WTC11 (cell line): ENCODE measurements at regions not wholly inside any gene's neighbourhood (a gene's known extent, or its start where the extent isn't known, plus 50 kb on each side); places are given as distances from the start of the nearest gene placed in this dataset.

ENCODE experiments used
- ATAC-seq: fragments of 200-7000 bp; cut with Tn5 transposase; 2 replicates; pipeline ENCODE4 v1.10.0; 2021; ENCODE audit warnings: mild to moderate bottlenecking, moderate library complexity
- CTCF ChIA-PET: fragments of 300-600 bp; sonication (Branson Sonifier 250); formaldehyde crosslinking; loops from one replicate; lab custom pipeline; 2021; ENCODE audit warnings: antibody characterized with exemption; lab: Charles Lee
- POLR2A ChIA-PET: fragments of 350-600 bp; sonication (Branson Sonifier 250); formaldehyde crosslinking; loops from one replicate; lab custom pipeline; 2021; ENCODE audit warnings: antibody characterized with exemption; lab: Charles Lee
- DNase-seq: peaks from one replicate; pipeline ENCODE4 v3.0.0; 2021; ENCODE audit warnings: low spot score
- H3K27ac Mint-ChIP-seq: 2 replicates; pipeline ENCODE4 v1.8.0; 2021; ENCODE audit warnings: mixed read lengths
- H3K27me3 Mint-ChIP-seq: 2 replicates; pipeline ENCODE4 v1.8.0; 2021; ENCODE audit warnings: low read depth, mild to moderate bottlenecking, moderate library complexity, mixed read lengths
- H3K36me3 Mint-ChIP-seq: 2 replicates; pipeline ENCODE4 v1.8.0; 2021; ENCODE audit warnings: mixed read lengths
- H3K4me1 Mint-ChIP-seq: 2 replicates; pipeline ENCODE4 v1.8.0; 2022; ENCODE audit warnings: mixed read lengths
- H3K4me3 Mint-ChIP-seq: 2 replicates; pipeline ENCODE4 v1.8.0; 2021; ENCODE audit warnings: mild to moderate bottlenecking, moderate library complexity, mixed read lengths
- H3K9me3 Mint-ChIP-seq: 2 replicates; pipeline ENCODE4 v1.8.0; 2021; ENCODE audit warnings: mixed read lengths
- CREB1 ChIP-seq: sonication (generic); formaldehyde crosslinking; IDR thresholded peaks from 2 replicates; pipeline ENCODE4 v1.8.0; 2023; ENCODE audit warnings: mild to moderate bottlenecking, missing genetic modification reagents
- CREM ChIP-seq: sonication (generic); formaldehyde crosslinking; IDR thresholded peaks from 2 replicates; pipeline ENCODE4 v1.8.1; 2022; ENCODE audit warnings: mild to moderate bottlenecking, missing genetic modification reagents, moderate library complexity
- NFE2L1 ChIP-seq: sonication (generic); formaldehyde crosslinking; IDR thresholded peaks from 2 replicates; pipeline ENCODE4 v1.8.1; 2023; ENCODE audit warnings: missing genetic modification reagents
- NFYB ChIP-seq: sonication (generic); formaldehyde crosslinking; conservative IDR thresholded peaks from 2 replicates; pipeline ENCODE4 v1.8.0; 2022; ENCODE audit warnings: low read depth, missing genetic modification reagents
- RORB ChIP-seq: fragments of 250-450 bp; sonication (Bioruptor Pico); IDR thresholded peaks from 2 replicates; pipeline ENCODE4 v1.9.0; 2021; ENCODE audit warnings: mild to moderate bottlenecking
- SMAD4 ChIP-seq: sonication (generic); formaldehyde crosslinking; IDR thresholded peaks from 2 replicates; pipeline ENCODE4 v1.8.0; 2022; ENCODE audit warnings: mild to moderate bottlenecking, missing genetic modification reagents
- TCF7 ChIP-seq: sonication (generic); formaldehyde crosslinking; IDR thresholded peaks from 2 replicates; pipeline ENCODE4 v1.8.0; 2022; ENCODE audit warnings: mild to moderate bottlenecking, low read depth, missing genetic modification reagents, moderate library complexity
- TEAD4 ChIP-seq: sonication (generic); formaldehyde crosslinking; IDR thresholded peaks from 2 replicates; pipeline ENCODE4 v1.8.0; 2022; ENCODE audit warnings: mild to moderate bottlenecking, missing genetic modification reagents
- ZBTB21 ChIP-seq: sonication (generic); formaldehyde crosslinking; IDR thresholded peaks from 2 replicates; pipeline ENCODE4 v1.8.1; 2023; ENCODE audit warnings: mild to moderate bottlenecking, missing genetic modification reagents, borderline replicate concordance
- ZNF416 ChIP-seq: fragments of 250-450 bp; sonication (Bioruptor Pico); IDR thresholded peaks from 2 replicates; pipeline ENCODE4 v1.9.0; 2021; ENCODE audit warnings: mild to moderate bottlenecking, inconsistent platforms
- ZNF423 ChIP-seq: fragments of 250-450 bp; sonication (Bioruptor Pico); IDR thresholded peaks from 2 replicates; pipeline ENCODE4 v2.1.2; 2022; ENCODE audit warnings: mild to moderate bottlenecking, moderate library complexity
- TF ChIP-seq, protein P1 (sequence below): sonication (generic); formaldehyde crosslinking; IDR thresholded peaks from 2 replicates; pipeline ENCODE4 v1.8.1; 2023; ENCODE audit warnings: mild to moderate bottlenecking, moderate library complexity, missing genetic modification reagents
- TF ChIP-seq, protein P2 (sequence below): sonication (generic); formaldehyde crosslinking; IDR thresholded peaks from 2 replicates; pipeline ENCODE4 v1.8.1; 2022; ENCODE audit warnings: missing genetic modification reagents, borderline replicate concordance
- TF ChIP-seq, protein P3 (sequence below): sonication (generic); formaldehyde crosslinking; IDR thresholded peaks from 2 replicates; pipeline ENCODE4 v1.8.0; 2022; ENCODE audit warnings: missing genetic modification reagents
- TF ChIP-seq, protein P4 (sequence below): fragments of 200-600 bp; IDR thresholded peaks from 2 replicates; pipeline ENCODE4 v1.8.0; 2022; ENCODE audit warnings: antibody characterized with exemption
- TF ChIP-seq, protein P5 (sequence below): sonication (generic); formaldehyde crosslinking; IDR thresholded peaks from 2 replicates; pipeline ENCODE4 v1.8.1; 2023; ENCODE audit warnings: mild to moderate bottlenecking, missing genetic modification reagents, moderate library complexity

DNA sequence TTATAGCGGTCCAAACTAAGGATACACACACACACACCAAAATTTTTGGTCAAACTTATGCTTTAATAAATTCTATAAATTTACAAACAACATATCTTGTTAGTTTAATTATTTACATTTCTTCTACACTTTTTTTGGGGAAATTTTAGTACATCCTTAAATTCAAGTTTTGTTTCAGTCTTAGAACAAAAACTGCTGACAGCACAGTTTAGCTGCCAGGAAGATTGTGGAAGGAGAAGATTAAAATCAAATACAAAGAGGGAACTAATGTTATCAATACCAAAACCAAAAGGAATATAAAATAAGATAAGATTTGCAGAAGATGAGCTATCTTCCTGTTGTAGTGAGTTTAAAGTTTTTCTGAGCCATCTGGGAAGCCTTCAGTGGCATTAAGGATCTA, 368.8 kb downstream of the AASDHPPT start:
- H3K27me3 Mint-ChIP-seq, result no peaks in the 10 kb centered on the region
- CTCF ChIA-PET, result interaction anchor here (1.5 kb wide), 1 partner anchor 106 kb away, joined by 5 read pairs; no protein-coding TSS in a partner anchor

DNA sequence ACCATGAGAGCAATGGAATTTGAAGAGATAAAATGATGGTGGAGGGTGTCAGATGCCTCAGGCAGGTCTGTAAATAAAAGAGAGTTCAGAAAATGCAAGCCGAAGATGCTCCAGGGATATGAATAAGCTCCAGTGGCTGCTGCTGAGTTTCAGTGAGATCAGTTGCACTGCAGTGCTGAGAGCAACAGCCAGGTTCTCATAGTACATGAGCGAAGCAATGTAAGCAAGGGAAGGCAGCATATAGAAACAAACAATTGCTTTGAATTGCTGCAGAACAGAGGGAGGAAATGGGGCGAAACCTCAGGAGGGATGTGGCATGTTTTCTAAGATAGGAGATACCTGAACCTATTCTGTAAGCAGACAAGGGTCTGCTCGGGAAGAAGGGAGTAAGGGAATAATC, 369.5 kb downstream of the AASDHPPT start:
- Mint-ChIP-seq H3K4me3 (no peak overlapping the region), H3K27ac (no peak overlapping the region), H3K36me3 (no peaks in the 10 kb centered on the region), H3K27me3 (no peaks in the 10 kb centered on the region), H3K9me3 (no peaks in the 10 kb centered on the region), H3K4me1 (peaks cover 8% of the 10 kb centered on the region)
- TF ChIP-seq ZNF416 (CRISPR knock-in tag) (no peak), CREM (CRISPR knock-in tag) (no peak), ZBTB21 (CRISPR knock-in tag) (no peak), CREB1 (CRISPR knock-in tag) (no peak), NFYB (CRISPR knock-in tag) (no peak), ZNF423 (CRISPR knock-in tag) (no peak), SMAD4 (CRISPR knock-in tag) (no peak), RORB (CRISPR knock-in tag) (no peak), TEAD4 (CRISPR knock-in tag) (no peak), TCF7 (CRISPR knock-in tag) (no peak)
- TF ChIP-seq, protein P1, sequence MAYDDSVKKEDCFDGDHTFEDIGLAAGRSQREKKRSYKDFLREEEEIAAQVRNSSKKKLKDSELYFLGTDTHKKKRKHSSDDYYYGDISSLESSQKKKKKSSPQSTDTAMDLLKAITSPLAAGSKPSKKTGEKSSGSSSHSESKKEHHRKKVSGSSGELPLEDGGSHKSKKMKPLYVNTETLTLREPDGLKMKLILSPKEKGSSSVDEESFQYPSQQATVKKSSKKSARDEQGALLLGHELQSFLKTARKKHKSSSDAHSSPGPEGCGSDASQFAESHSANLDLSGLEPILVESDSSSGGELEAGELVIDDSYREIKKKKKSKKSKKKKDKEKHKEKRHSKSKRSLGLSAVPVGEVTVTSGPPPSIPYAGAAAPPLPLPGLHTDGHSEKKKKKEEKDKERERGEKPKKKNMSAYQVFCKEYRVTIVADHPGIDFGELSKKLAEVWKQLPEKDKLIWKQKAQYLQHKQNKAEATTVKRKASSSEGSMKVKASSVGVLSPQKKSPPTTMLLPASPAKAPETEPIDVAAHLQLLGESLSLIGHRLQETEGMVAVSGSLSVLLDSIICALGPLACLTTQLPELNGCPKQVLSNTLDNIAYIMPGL (CRISPR knock-in tag), result no peak
- TF ChIP-seq, protein P2, sequence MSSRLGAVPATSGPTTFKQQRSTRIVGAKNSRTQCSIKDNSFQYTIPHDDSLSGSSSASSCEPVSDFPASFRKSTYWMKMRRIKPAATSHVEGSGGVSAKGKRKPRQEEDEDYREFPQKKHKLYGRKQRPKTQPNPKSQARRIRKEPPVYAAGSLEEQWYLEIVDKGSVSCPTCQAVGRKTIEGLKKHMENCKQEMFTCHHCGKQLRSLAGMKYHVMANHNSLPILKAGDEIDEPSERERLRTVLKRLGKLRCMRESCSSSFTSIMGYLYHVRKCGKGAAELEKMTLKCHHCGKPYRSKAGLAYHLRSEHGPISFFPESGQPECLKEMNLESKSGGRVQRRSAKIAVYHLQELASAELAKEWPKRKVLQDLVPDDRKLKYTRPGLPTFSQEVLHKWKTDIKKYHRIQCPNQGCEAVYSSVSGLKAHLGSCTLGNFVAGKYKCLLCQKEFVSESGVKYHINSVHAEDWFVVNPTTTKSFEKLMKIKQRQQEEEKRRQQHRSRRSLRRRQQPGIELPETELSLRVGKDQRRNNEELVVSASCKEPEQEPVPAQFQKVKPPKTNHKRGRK, result no peak
- TF ChIP-seq, protein P3, sequence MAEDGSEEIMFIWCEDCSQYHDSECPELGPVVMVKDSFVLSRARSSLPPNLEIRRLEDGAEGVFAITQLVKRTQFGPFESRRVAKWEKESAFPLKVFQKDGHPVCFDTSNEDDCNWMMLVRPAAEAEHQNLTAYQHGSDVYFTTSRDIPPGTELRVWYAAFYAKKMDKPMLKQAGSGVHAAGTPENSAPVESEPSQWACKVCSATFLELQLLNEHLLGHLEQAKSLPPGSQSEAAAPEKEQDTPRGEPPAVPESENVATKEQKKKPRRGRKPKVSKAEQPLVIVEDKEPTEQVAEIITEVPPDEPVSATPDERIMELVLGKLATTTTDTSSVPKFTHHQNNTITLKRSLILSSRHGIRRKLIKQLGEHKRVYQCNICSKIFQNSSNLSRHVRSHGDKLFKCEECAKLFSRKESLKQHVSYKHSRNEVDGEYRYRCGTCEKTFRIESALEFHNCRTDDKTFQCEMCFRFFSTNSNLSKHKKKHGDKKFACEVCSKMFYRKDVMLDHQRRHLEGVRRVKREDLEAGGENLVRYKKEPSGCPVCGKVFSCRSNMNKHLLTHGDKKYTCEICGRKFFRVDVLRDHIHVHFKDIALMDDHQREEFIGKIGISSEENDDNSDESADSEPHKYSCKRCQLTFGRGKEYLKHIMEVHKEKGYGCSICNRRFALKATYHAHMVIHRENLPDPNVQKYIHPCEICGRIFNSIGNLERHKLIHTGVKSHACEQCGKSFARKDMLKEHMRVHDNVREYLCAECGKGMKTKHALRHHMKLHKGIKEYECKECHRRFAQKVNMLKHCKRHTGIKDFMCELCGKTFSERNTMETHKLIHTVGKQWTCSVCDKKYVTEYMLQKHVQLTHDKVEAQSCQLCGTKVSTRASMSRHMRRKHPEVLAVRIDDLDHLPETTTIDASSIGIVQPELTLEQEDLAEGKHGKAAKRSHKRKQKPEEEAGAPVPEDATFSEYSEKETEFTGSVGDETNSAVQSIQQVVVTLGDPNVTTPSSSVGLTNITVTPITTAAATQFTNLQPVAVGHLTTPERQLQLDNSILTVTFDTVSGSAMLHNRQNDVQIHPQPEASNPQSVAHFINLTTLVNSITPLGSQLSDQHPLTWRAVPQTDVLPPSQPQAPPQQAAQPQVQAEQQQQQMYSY, result no peak
- ATAC-seq, result peak; percentile 67
- ChIA-PET POLR2A (no interaction called here), CTCF (interaction anchor here (1.5 kb wide), 1 partner anchor 106 kb away, joined by 5 read pairs; no protein-coding TSS in a partner anchor)
- no peak for DNase-seq

More for the DNA sequence above, 368.8 kb downstream of the AASDHPPT start:
- no peak overlapping the region for H3K4me3 Mint-ChIP-seq
- POLR2A ChIA-PET, result no interaction called here
- DNase-seq (no peak), ATAC-seq (no peak)
- TF ChIP-seq, protein P4, sequence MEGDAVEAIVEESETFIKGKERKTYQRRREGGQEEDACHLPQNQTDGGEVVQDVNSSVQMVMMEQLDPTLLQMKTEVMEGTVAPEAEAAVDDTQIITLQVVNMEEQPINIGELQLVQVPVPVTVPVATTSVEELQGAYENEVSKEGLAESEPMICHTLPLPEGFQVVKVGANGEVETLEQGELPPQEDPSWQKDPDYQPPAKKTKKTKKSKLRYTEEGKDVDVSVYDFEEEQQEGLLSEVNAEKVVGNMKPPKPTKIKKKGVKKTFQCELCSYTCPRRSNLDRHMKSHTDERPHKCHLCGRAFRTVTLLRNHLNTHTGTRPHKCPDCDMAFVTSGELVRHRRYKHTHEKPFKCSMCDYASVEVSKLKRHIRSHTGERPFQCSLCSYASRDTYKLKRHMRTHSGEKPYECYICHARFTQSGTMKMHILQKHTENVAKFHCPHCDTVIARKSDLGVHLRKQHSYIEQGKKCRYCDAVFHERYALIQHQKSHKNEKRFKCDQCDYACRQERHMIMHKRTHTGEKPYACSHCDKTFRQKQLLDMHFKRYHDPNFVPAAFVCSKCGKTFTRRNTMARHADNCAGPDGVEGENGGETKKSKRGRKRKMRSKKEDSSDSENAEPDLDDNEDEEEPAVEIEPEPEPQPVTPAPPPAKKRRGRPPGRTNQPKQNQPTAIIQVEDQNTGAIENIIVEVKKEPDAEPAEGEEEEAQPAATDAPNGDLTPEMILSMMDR, result no peak
- TF ChIP-seq, protein P5, sequence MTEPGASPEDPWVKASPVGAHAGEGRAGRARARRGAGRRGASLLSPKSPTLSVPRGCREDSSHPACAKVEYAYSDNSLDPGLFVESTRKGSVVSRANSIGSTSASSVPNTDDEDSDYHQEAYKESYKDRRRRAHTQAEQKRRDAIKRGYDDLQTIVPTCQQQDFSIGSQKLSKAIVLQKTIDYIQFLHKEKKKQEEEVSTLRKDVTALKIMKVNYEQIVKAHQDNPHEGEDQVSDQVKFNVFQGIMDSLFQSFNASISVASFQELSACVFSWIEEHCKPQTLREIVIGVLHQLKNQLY (CRISPR knock-in tag), result no peak
- TF ChIP-seq NFE2L1 (CRISPR knock-in tag), result no peak
- peaks cover 8% of the 10 kb centered on the region for H3K4me1 Mint-ChIP-seq
- no peak overlapping the region for H3K27ac Mint-ChIP-seq
- no peaks in the 10 kb centered on the region for H3K36me3 Mint-ChIP-seq
- H3K9me3 Mint-ChIP-seq, result no peaks in the 10 kb centered on the region
